ENCODE measurements at regions not wholly inside any gene's neighbourhood (a gene's known extent, or its start where the extent isn't known, plus 50 kb on each side); places are given as distances from the start of the nearest gene placed in this dataset.

GRCh38 chr4:11182586-11183355 lies 245.9 kb downstream of the HS3ST1 start:
- DNase-seq, result no peak

- no peak for DNase-seq
Measured at GRCh38 chr4:11182031-11182430, 246.7 kb downstream of the HS3ST1 start.

- DNase-seq, result no peak
Measured at GRCh38 chr4:11179796-11180195, 248.9 kb downstream of the HS3ST1 start.

GRCh38 chr4:11178433-11178832 lies 250.3 kb downstream of the HS3ST1 start:
- no peak for DNase-seq

- no peak for DNase-seq
Measured at GRCh38 chr4:11175374-11175773, 253.3 kb downstream of the HS3ST1 start.

- DNase-seq, result no peak
Measured at GRCh38 chr4:11166606-11167005, 262.1 kb downstream of the HS3ST1 start.

GRCh38 chr4:11166034-11166433 lies 262.7 kb downstream of the HS3ST1 start:
- DNase-seq, result no peak

GRCh38 chr4:11165052-11165451 lies 263.6 kb downstream of the HS3ST1 start:
- no peak for DNase-seq

- DNase-seq, result no peak
Measured at GRCh38 chr4:11160288-11160687, 268.4 kb downstream of the HS3ST1 start.

GRCh38 chr4:11158971-11159370 lies 269.7 kb downstream of the HS3ST1 start:
- DNase-seq, result no peak

GRCh38 chr4:11155208-11155867 lies 273.4 kb downstream of the HS3ST1 start:
- DNase-seq, result no peak

- DNase-seq, result no peak
Measured at GRCh38 chr4:11153171-11153750, 275.4 kb downstream of the HS3ST1 start.

- no peak for DNase-seq
Measured at GRCh38 chr4:11152684-11153083, 276.0 kb downstream of the HS3ST1 start.

GRCh38 chr4:11151500-11151899 lies 277.2 kb downstream of the HS3ST1 start:
- DNase-seq, result no peak

- no peak for DNase-seq
Measured at GRCh38 chr4:11149612-11150259, 279.0 kb downstream of the HS3ST1 start.

- no peak for DNase-seq
Measured at GRCh38 chr4:11139871-11140270, 288.8 kb downstream of the HS3ST1 start.

GRCh38 chr4:11138964-11139363 lies 289.7 kb downstream of the HS3ST1 start:
- DNase-seq, result no peak

GRCh38 chr4:11134705-11135104 lies 294.0 kb downstream of the HS3ST1 start:
- DNase-seq, result no peak

GRCh38 chr4:11133868-11134267 lies 294.8 kb downstream of the HS3ST1 start:
- no peak for DNase-seq

- no peak for DNase-seq
Measured at GRCh38 chr4:11132478-11132877, 296.2 kb downstream of the HS3ST1 start.

- DNase-seq, result no peak
Measured at GRCh38 chr4:11131491-11131890, 297.2 kb downstream of the HS3ST1 start.

GRCh38 chr4:11130195-11130970 lies 298.3 kb downstream of the HS3ST1 start:
- DNase-seq, result no peak

GRCh38 chr4:11120435-11120834 lies 308.3 kb downstream of the HS3ST1 start:
- DNase-seq, result no peak
